ENCODE measurements at regions not wholly inside any gene's neighbourhood (a gene's known extent, or its start where the extent isn't known, plus 50 kb on each side); places are given as distances from the start of the nearest gene placed in this dataset.
A peak's percentile ranks its signal among the peaks of the same experiment; 100 is the strongest.

DNA sequence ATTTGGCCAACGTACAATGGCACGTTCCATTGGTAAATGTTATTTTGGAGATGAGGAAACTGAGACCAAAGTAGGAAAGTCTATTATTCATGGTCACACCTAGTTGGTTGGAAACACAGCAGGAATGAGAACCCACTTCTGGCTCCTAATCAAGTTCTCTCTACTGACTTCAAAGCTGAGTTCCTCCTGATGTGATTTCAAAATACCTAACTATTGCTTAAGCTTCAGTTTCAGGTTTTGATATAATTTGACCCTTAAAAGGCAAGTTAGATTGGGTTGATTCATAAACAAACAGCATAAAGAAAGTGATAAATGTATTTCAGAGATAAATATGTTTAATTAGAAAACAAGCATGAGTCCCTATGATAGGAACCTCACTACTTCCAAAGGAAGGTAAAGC is 312.5 kb downstream of the PARP8 start:
- TF ChIP-seq ZFX (IDR thresholded peaks at IDR 0.05; ENCODE audit: borderline replicate concordance): no peak
- TF ChIP-seq, protein P1, sequence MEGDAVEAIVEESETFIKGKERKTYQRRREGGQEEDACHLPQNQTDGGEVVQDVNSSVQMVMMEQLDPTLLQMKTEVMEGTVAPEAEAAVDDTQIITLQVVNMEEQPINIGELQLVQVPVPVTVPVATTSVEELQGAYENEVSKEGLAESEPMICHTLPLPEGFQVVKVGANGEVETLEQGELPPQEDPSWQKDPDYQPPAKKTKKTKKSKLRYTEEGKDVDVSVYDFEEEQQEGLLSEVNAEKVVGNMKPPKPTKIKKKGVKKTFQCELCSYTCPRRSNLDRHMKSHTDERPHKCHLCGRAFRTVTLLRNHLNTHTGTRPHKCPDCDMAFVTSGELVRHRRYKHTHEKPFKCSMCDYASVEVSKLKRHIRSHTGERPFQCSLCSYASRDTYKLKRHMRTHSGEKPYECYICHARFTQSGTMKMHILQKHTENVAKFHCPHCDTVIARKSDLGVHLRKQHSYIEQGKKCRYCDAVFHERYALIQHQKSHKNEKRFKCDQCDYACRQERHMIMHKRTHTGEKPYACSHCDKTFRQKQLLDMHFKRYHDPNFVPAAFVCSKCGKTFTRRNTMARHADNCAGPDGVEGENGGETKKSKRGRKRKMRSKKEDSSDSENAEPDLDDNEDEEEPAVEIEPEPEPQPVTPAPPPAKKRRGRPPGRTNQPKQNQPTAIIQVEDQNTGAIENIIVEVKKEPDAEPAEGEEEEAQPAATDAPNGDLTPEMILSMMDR (IDR thresholded peaks at IDR 0.05): no peak
- no peak overlapping the region for H3K27ac ChIP-seq

DNA sequence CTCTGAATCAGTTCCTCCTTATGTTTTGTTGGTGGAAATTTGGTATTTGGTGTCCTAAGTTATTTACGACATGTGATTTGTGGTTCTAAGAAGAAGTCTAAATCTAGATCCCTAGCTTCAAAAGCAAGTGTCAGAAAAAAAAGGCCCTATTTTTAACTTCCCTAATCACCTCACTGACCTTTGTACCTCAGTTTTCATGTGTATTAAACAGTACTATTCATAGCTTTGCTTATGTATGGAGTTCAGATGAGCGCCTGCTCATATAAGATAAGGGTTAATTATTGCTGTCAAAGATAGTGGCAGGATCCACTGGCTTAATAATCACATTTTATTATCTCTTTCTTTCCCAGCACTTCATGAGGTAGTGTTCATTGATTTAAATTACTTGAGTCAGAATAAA is 318.2 kb downstream of the PARP8 start:
- TF ChIP-seq, protein P1 (IDR thresholded peaks at IDR 0.05): no peak
- no peak for TF ChIP-seq ZFX (IDR thresholded peaks at IDR 0.05; ENCODE audit: borderline replicate concordance)

DNA sequence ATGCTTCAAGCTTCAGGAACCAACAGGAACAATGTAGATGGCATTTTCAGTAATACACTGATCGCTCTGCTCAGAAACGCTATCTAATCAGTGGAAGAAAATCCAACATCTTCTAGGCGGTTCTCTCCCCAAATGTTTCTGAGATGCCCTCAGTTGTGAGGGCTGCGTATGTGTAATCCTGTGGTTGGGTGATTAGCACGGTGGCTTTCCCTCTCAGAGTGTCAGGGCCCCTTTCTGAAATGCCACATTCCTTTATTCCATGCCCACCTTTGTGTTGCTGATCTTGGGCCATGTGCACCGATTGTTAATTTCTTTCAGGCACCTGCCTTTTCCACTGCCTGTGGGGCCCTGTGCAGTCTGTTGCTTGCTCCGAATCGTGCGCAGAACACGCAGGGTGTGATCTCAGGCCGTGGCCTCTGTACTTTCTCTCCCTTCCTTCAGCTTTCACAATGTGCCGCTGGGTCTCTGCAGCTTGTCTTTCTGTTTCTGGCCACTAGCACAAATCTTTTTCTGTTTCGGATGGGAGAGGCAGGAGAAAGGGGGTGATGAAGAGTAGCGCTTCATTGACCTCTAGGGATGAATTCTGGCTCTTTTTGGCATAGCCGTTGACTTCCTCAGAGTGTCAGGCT is 324.0 kb downstream of the PARP8 start:
- H3K27ac ChIP-seq: no peak overlapping the region
- TF ChIP-seq ZFX (IDR thresholded peaks at IDR 0.05; ENCODE audit: borderline replicate concordance): no peak
- TF ChIP-seq, protein P1 (IDR thresholded peaks at IDR 0.05): no peak

More for the DNA sequence above, 318.2 kb downstream of the PARP8 start:
- no peak overlapping the region for H3K27ac ChIP-seq

DNA sequence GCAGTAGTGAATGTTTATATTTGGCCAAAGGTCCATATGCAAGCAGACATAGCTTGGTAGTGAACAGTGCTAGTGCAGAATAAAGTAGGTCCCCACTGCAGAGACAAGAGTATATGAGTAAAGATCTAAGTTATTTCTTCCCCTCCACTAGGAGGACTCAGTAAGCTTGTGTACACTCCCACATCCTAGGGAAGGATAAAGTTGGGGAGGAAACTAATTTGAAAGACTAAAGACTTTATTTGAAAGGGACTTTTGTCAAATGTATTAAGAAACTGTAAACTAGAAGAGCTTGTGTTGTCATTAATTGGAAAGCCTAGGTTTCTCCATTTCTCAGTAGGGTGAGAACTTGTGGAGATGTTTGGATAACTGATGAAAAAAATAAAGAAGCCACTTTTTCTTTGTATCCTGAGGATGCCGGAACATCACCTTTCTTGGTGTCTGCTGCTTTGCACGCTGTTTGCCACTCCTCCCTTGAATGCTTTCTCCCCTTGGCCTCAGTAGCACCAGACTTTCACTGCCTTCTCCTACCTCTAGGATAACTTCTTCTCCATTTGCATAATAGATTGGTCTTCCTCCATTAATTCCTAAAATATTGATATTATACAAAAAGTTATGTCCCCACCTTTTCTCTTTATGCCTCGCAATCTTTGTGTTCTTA is 329.0 kb downstream of the PARP8 start:
- no peak for TF ChIP-seq ZFX (IDR thresholded peaks at IDR 0.05; ENCODE audit: borderline replicate concordance)
- TF ChIP-seq, protein P1 (IDR thresholded peaks at IDR 0.05): peak; percentile 25; the same call in 1 of the 2 replicates
- no peak overlapping the region for H3K27ac ChIP-seq

DNA sequence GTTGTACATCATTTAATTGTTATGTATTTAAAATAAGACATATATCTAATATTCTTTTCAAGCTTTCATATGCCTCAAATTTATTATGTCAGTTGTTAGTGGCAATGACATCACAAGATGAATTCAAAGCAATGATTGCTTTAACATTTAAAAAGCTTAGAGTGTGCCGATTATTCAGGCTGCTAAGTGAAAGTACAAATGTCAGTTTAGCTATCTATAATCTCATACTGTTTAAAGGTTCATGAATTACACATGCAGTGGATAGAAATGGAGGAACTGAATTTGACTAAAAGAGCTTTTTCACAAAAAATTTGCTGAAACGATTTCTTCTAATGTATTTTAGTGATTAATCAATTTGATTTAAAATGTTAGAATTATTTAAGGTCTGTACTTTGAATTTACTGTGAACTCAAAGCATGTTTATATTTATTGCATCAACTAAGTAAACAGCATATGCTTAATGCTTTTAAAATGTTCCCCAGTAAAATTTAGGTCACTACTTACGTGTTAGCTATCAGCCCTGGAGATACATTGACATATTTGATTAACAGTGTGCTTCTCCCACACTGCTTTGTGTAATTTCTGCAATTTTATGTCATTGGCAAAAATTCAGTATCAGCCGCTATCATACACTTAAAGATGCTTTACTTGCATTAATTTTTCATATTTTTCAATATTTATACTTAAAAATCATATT is 334.9 kb downstream of the PARP8 start:
- TF ChIP-seq, protein P1 (IDR thresholded peaks at IDR 0.05): no peak
- no peak for TF ChIP-seq ZFX (IDR thresholded peaks at IDR 0.05; ENCODE audit: borderline replicate concordance)
- H3K27ac ChIP-seq: no peak overlapping the region

DNA sequence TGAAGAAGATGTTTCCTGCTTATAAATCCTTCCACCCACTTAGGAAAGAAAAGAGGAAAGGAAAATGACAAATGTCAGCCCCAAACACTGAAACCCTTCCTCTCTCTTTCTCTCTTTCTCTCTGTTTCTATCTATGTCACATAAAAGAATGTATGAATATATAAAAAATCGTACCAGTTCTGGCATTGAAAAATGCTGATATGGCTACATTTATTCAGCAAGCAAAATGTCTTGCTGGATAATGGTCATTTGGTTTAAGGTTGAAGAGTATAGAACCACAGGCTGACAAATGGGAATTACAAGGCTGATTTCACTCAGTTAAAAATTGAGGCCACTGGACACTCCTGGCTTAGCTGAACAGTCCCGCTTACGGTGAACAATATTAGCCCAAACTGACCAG is 335.9 kb downstream of the PARP8 start:
- TF ChIP-seq, protein P1 (IDR thresholded peaks at IDR 0.05): no peak
- TF ChIP-seq ZFX (IDR thresholded peaks at IDR 0.05; ENCODE audit: borderline replicate concordance): no peak
- H3K27ac ChIP-seq: no peak overlapping the region

DNA sequence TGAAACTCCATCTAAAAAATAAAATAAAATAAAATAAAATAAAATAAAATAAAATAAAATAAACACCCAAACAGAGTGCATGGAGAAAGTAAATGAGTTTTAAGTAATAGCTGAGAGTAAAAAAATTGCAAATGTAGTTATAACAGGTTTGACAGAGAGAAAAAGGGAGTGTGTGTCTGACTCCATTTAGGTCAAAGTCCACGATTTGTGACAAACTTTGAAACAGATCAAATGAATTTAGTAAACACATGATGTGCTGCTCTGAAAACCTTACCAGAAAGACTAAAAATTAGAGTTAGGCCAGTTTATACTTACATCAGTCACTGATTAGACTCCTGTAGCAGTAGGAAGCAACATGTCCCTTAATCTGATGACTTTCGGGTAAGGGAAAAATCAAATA is 346.6 kb downstream of the PARP8 start:
- TF ChIP-seq, protein P1 (IDR thresholded peaks at IDR 0.05): no peak
- TF ChIP-seq ZFX (IDR thresholded peaks at IDR 0.05; ENCODE audit: borderline replicate concordance): no peak
- no peak overlapping the region for H3K27ac ChIP-seq
